Left ventricle myocardium superior (tissue), 1 donor: ENCODE measurements at regions not wholly inside any gene's neighbourhood (a gene's known extent, or its start where the extent isn't known, plus 50 kb on each side); places are given as distances from the start of the nearest gene placed in this dataset.

Experiments used
- ATAC-seq: fragments of 200-7000 bp; cut with Tn5 transposase; one replicate; pipeline ENCODE4 v1.9.1; 2020; ENCODE audit warnings: mild to moderate bottlenecking, moderate library complexity
- DNase-seq: peaks from one replicate; pipeline ENCODE4 v3.0.0-alpha.2; 2020
- intact Hi-C: fragments of 100-400 bp; cut with micrococcal nuclease; formaldehyde crosslinking; loops from one replicate; pipeline ENCODE4 v1.11.0; 2022
- donor health status: DM: no; HTN: yes; CAD: no; lungs with severe emphysema.

- DNase-seq, result no peak
- no peak for ATAC-seq
- intact Hi-C loops, result no loop called here
These were observed 49.9 kb downstream of the RIN2 start for GRCh38 chr20:19807946-19808330.

GRCh38 chr20:19808498-19808897, 50.4 kb downstream of the RIN2 start:
- intact Hi-C loops, result no loop called here
- no peak for ATAC-seq
- DNase-seq, result no peak

- intact Hi-C loops, result no loop called here
- ATAC-seq, result peak; percentile 18
These were observed 51.4 kb downstream of the RIN2 start for GRCh38 chr20:19809505-19809904.

GRCh38 chr20:19811231-19811630, 53.2 kb downstream of the RIN2 start:
- ATAC-seq, result no peak
- no peak for DNase-seq
- intact Hi-C loops, result no loop called here

More at GRCh38 chr20:19809505-19809904, 51.4 kb downstream of the RIN2 start:
- DNase-seq, result no peak

- intact Hi-C loops, result no loop called here
- DNase-seq (no peak), ATAC-seq (no peak)
These were observed 54.0 kb downstream of the RIN2 start for GRCh38 chr20:19812056-19812455.

- ATAC-seq (no peak), DNase-seq (no peak)
- intact Hi-C loops, result no loop called here
These were observed 54.6 kb downstream of the RIN2 start for GRCh38 chr20:19812696-19813095.

GRCh38 chr20:19813846-19814640, 56.0 kb downstream of the RIN2 start:
- ATAC-seq (no peak), DNase-seq (no peak)
- intact Hi-C loops, result no loop called here

GRCh38 chr20:19815553-19815991, 57.5 kb downstream of the RIN2 start:
- DNase-seq (no peak), ATAC-seq (peak; percentile 86)
- intact Hi-C loops, result no loop called here

- DNase-seq, result no peak
- ATAC-seq, result no peak
- intact Hi-C loops, result no loop called here
These were observed 58.3 kb downstream of the RIN2 start for GRCh38 chr20:19816386-19816785.

- intact Hi-C loops, result no loop called here
- DNase-seq, result no peak
- ATAC-seq, result peak; percentile 61
These were observed 59.0 kb downstream of the RIN2 start for GRCh38 chr20:19817017-19817416.

- intact Hi-C loops, result no loop called here
- DNase-seq (no peak), ATAC-seq (no peak)
These were observed 61.1 kb downstream of the RIN2 start for GRCh38 chr20:19819149-19819548.

GRCh38 chr20:19820555-19821211, 62.6 kb downstream of the RIN2 start:
- intact Hi-C loops, result no loop called here
- ATAC-seq, result no peak
- no peak for DNase-seq

GRCh38 chr20:19821606-19822005, 63.5 kb downstream of the RIN2 start:
- intact Hi-C loops, result no loop called here
- ATAC-seq (no peak), DNase-seq (no peak)

- DNase-seq (no peak), ATAC-seq (no peak)
- intact Hi-C loops, result no loop called here
These were observed 65.2 kb downstream of the RIN2 start for GRCh38 chr20:19823216-19823615.

- intact Hi-C loops, result no loop called here
- no peak for DNase-seq
These were observed 65.9 kb downstream of the RIN2 start for GRCh38 chr20:19823971-19824370.

GRCh38 chr20:19824861-19825260, 66.8 kb downstream of the RIN2 start:
- intact Hi-C loops, result no loop called here
- peak; percentile 13 for ATAC-seq

More at GRCh38 chr20:19823971-19824370, 65.9 kb downstream of the RIN2 start:
- peak; percentile 80 for ATAC-seq

GRCh38 chr20:19826179-19826914, 68.3 kb downstream of the RIN2 start:
- ATAC-seq (no peak), DNase-seq (no peak)
- intact Hi-C loops, result no loop called here

More at GRCh38 chr20:19824861-19825260, 66.8 kb downstream of the RIN2 start:
- DNase-seq, result no peak

GRCh38 chr20:19827818-19828217, 69.8 kb downstream of the RIN2 start:
- DNase-seq (no peak), ATAC-seq (no peak)
- intact Hi-C loops, result no loop called here

- DNase-seq, result no peak
- intact Hi-C loops, result no loop called here
- peak; percentile 67 for ATAC-seq
These were observed 70.2 kb downstream of the RIN2 start for GRCh38 chr20:19828232-19828631.

- no peak for DNase-seq
- intact Hi-C loops, result no loop called here
These were observed 72.2 kb downstream of the RIN2 start for GRCh38 chr20:19830211-19830785.

More at GRCh38 chr20:19830211-19830785, 72.2 kb downstream of the RIN2 start:
- ATAC-seq, result no peak
